Panc1 (cell line): ENCODE measurements at regions not wholly inside any gene's neighbourhood (a gene's known extent, or its start where the extent isn't known, plus 50 kb on each side); places are given as distances from the start of the nearest gene placed in this dataset.

Source experiments
- ATAC-seq: fragments of 200-7000 bp; cut with Tn5 transposase; 2 replicates; pipeline ENCODE4 v1.9.1; 2020; ENCODE audit warnings: mild to moderate bottlenecking, moderate library complexity
- BruUV-seq: library from RNA; stranded (reverse); fragments of 400-500 nt; replicated peaks from 2 replicates; lab custom pipeline; 2021; lab: Mats Ljungman, UMichigan
- CTCF ChIA-PET: fragments of 300-600 bp; sonication (Branson Sonifier 250); formaldehyde crosslinking; loops from one replicate; lab custom pipeline; 2022; ENCODE audit warnings: antibody characterized with exemption; lab: Charles Lee
- POLR2A ChIA-PET: fragments of 300-600 bp; sonication (Branson Sonifier 250); formaldehyde crosslinking; loops from one replicate; lab custom pipeline; 2022; ENCODE audit warnings: antibody characterized with exemption; lab: Charles Lee
- DNase-seq: peaks from one replicate; pipeline ENCODE4 v3.0.0-alpha.2; 2010; ENCODE audit warnings: low read depth, low spot score
- H3K27ac ChIP-seq: 2 replicates; pipeline ENCODE4 v1.5.1; 2011; ENCODE audit warnings: mild to moderate bottlenecking, low read length, inconsistent platforms
- H3K27me3 ChIP-seq: fragments of 200-500 bp; sonication (Bioruptor generic); 2 replicates; pipeline ENCODE4 v1.6.0; 2014; ENCODE audit warnings: low read length, inconsistent platforms; ENCODE audit not compliant: control insufficient read depth, insufficient read depth
- H3K36me3 ChIP-seq: fragments of 200-500 bp; sonication (Bioruptor generic); 2 replicates; pipeline ENCODE4 v1.5.1; 2014; ENCODE audit warnings: inconsistent platforms, mild to moderate bottlenecking, low read length, moderate library complexity; ENCODE audit not compliant: control insufficient read depth, insufficient read depth
- H3K4me1 ChIP-seq: 2 replicates; pipeline ENCODE4 v1.5.1; 2011; ENCODE audit warnings: inconsistent platforms, mild to moderate bottlenecking, low read length, moderate library complexity; ENCODE audit not compliant: control insufficient read depth, insufficient read depth
- H3K4me3 ChIP-seq, 2 experiments: 2 replicates each; pipeline ENCODE4 v1.5.1; 2011 to 2012; ENCODE audit warnings: low read depth in 2 of 2, low read length in 2 of 2, mild to moderate bottlenecking in 2 of 2, inconsistent platforms in 1 of 2, moderate library complexity in 1 of 2
- H3K9me3 ChIP-seq: fragments of 200-500 bp; sonication (Bioruptor generic); 2 replicates; pipeline ENCODE4 v1.5.1; 2014; ENCODE audit warnings: low read depth, mild to moderate bottlenecking, inconsistent platforms, low read length, moderate library complexity; ENCODE audit not compliant: control insufficient read depth, insufficient read depth
- POLR2AphosphoS5 ChIP-seq: IDR thresholded peaks from 2 replicates; pipeline ENCODE4 v1.6.1; 2012; ENCODE audit warnings: mild to moderate bottlenecking, low read depth, low read length, moderate library complexity
- SIN3A ChIP-seq: IDR thresholded peaks from 2 replicates; pipeline ENCODE4 v1.6.1; 2012; ENCODE audit warnings: low read depth, mild to moderate bottlenecking, low read length, moderate library complexity, borderline replicate concordance; ENCODE audit not compliant: insufficient read depth
- TCF7L2 ChIP-seq: IDR thresholded peaks from 2 replicates; pipeline ENCODE4 v1.6.1; 2011; ENCODE audit warnings: mild to moderate bottlenecking, low read depth, low read length, inconsistent platforms
- in situ Hi-C: cut with HindIII; loops from 2 replicates; pipeline ENCODE4 v1.10.0; 2016; ENCODE audit warnings: low sequenced_read_pairs, low pct_unique_long_range_greater_than_20kb
- intact Hi-C: fragments of 100-400 bp; cut with micrococcal nuclease; formaldehyde crosslinking; loops from one replicate; pipeline ENCODE4 v1.10.0; 2022; ENCODE audit not compliant: unreplicated experiment
- TF ChIP-seq, protein P1 (sequence below), 2 experiments: IDR thresholded peaks; 2 replicates each; pipeline ENCODE4 v1.6.1; 2011 to 2012; ENCODE audit warnings: low read depth in 2 of 2, control low read depth in 1 of 2, low read length in 1 of 2, mild to moderate bottlenecking in 1 of 2, moderate library complexity in 1 of 2; ENCODE audit not compliant: insufficient read depth in 1 of 2
- TF ChIP-seq, protein P2 (sequence below): fragments of 450-650 bp; IDR thresholded peaks from 2 replicates; pipeline ENCODE4 v1.5.1; 2017; ENCODE audit warnings: mild to moderate bottlenecking

DNA sequence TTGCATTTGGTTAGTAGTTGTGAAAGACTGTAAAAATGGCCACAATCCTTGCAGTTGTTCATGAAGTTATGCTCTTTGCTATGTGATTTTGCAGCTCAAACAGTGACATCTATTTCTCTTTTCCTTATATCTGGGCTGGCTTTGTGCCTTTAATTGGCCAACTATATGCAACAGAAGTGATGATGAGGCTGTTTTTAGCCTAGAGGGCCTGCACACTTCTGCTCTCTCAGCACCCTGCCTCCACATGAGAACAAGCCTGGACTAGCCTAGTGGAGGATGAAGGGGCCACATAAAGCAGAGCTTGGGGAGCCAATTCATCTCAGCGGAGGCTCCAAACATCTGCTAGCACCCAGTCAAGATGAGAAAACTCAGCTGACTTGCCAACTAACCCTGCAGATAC, 339.8 kb downstream of the OMA1 start:
- Histone ChIP-seq H3K4me1 (no peaks in the 10 kb centered on the region), H3K27me3 (no peaks in the 10 kb centered on the region), H3K36me3 (no peaks in the 10 kb centered on the region), H3K4me3 (no peak overlapping the region), H3K9me3 (no peaks in the 10 kb centered on the region), H3K27ac (no peak overlapping the region)
- ATAC-seq = no peak
- no peak for DNase-seq
- ChIA-PET CTCF (no interaction called here), POLR2A (no interaction called here)
- BruUV-seq = no TSS peak
- in situ Hi-C loops (no loop called here), intact Hi-C loops (no loop called here)
- TF ChIP-seq, protein P1, sequence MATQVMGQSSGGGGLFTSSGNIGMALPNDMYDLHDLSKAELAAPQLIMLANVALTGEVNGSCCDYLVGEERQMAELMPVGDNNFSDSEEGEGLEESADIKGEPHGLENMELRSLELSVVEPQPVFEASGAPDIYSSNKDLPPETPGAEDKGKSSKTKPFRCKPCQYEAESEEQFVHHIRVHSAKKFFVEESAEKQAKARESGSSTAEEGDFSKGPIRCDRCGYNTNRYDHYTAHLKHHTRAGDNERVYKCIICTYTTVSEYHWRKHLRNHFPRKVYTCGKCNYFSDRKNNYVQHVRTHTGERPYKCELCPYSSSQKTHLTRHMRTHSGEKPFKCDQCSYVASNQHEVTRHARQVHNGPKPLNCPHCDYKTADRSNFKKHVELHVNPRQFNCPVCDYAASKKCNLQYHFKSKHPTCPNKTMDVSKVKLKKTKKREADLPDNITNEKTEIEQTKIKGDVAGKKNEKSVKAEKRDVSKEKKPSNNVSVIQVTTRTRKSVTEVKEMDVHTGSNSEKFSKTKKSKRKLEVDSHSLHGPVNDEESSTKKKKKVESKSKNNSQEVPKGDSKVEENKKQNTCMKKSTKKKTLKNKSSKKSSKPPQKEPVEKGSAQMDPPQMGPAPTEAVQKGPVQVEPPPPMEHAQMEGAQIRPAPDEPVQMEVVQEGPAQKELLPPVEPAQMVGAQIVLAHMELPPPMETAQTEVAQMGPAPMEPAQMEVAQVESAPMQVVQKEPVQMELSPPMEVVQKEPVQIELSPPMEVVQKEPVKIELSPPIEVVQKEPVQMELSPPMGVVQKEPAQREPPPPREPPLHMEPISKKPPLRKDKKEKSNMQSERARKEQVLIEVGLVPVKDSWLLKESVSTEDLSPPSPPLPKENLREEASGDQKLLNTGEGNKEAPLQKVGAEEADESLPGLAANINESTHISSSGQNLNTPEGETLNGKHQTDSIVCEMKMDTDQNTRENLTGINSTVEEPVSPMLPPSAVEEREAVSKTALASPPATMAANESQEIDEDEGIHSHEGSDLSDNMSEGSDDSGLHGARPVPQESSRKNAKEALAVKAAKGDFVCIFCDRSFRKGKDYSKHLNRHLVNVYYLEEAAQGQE (IDR thresholded peaks at IDR 0.05; ENCODE audit: insufficient read depth in 1 of 2, low read depth in 2 of 2, low read length in 1 of 2) = no peak
- TF ChIP-seq, protein P2, sequence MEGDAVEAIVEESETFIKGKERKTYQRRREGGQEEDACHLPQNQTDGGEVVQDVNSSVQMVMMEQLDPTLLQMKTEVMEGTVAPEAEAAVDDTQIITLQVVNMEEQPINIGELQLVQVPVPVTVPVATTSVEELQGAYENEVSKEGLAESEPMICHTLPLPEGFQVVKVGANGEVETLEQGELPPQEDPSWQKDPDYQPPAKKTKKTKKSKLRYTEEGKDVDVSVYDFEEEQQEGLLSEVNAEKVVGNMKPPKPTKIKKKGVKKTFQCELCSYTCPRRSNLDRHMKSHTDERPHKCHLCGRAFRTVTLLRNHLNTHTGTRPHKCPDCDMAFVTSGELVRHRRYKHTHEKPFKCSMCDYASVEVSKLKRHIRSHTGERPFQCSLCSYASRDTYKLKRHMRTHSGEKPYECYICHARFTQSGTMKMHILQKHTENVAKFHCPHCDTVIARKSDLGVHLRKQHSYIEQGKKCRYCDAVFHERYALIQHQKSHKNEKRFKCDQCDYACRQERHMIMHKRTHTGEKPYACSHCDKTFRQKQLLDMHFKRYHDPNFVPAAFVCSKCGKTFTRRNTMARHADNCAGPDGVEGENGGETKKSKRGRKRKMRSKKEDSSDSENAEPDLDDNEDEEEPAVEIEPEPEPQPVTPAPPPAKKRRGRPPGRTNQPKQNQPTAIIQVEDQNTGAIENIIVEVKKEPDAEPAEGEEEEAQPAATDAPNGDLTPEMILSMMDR = no peak
- TF ChIP-seq TCF7L2 (no peak), SIN3A (no peak), POLR2AphosphoS5 (no peak)

DNA sequence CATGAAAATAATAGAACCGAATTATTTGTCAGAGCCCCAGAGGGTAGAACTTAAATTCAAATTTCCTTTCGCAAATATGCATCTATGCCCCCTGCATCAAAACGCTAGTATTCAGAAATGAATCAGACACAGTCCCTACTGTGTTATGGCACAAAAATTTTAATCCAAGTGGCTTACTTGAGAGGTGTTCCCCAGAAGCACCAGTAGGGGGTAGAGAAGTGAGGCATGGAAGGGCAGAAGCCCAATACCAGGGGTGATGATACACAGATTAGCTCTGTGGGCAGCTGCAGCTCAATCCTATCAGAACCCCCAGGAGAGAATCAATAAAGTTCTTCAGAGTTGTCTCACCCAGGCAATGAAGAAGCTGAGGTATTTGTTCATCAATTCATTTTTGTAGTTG, 342.2 kb downstream of the OMA1 start:
- BruUV-seq = no TSS peak
- no peaks in the 10 kb centered on the region for H3K9me3 ChIP-seq
- no peak overlapping the region for H3K27ac ChIP-seq
- ATAC-seq = no peak
- no peaks in the 10 kb centered on the region for H3K4me1 ChIP-seq
- H3K27me3 ChIP-seq = 0 out of 2 replicates have a peak, but pooled peaks cover 2% of the 10 kb centered on the region
- no peak overlapping the region for H3K4me3 ChIP-seq
- DNase-seq = no peak
- H3K36me3 ChIP-seq = no peaks in the 10 kb centered on the region
- TF ChIP-seq POLR2AphosphoS5 = no peak
- TF ChIP-seq, protein P2 = peak; percentile 19; the same call in 1 of the 2 replicates
- in situ Hi-C loops (no loop called here), intact Hi-C loops (no loop called here)
- ChIA-PET CTCF (interaction anchor here (0.6 kb wide), 1 partner anchor 1446 kb away, joined by 3 read pairs; no protein-coding TSS in a partner anchor), POLR2A (no interaction called here)
